Endothelial cell (in vitro differentiated cells): ENCODE measurements at regions not wholly inside any gene's neighbourhood (a gene's known extent, or its start where the extent isn't known, plus 50 kb on each side); places are given as distances from the start of the nearest gene placed in this dataset.

ENCODE experiments used
- DNase-seq: peaks from one replicate; pipeline ENCODE4 v3.0.0; 2021; ENCODE audit warnings: low spot score
- H3K27ac Mint-ChIP-seq: one replicate; pipeline ENCODE4 v1.8.0; 2021; ENCODE audit warnings: mixed read lengths, inconsistent platforms; ENCODE audit not compliant: unreplicated experiment
- H3K27me3 Mint-ChIP-seq: one replicate; pipeline ENCODE4 v1.8.0; 2021; ENCODE audit warnings: mild to moderate bottlenecking, moderate library complexity, mixed read lengths, inconsistent platforms; ENCODE audit not compliant: unreplicated experiment
- H3K36me3 Mint-ChIP-seq: one replicate; pipeline ENCODE4 v1.8.0; 2021; ENCODE audit warnings: mild to moderate bottlenecking, low read depth, mixed read lengths, inconsistent platforms; ENCODE audit not compliant: unreplicated experiment
- H3K4me1 Mint-ChIP-seq: one replicate; pipeline ENCODE4 v1.8.0; 2021; ENCODE audit warnings: mild to moderate bottlenecking, mixed read lengths, inconsistent platforms; ENCODE audit not compliant: unreplicated experiment
- H3K4me3 Mint-ChIP-seq: one replicate; pipeline ENCODE4 v1.8.0; 2021; ENCODE audit warnings: mild to moderate bottlenecking, mixed read lengths, inconsistent platforms; ENCODE audit not compliant: unreplicated experiment
- H3K9me3 Mint-ChIP-seq: one replicate; pipeline ENCODE4 v1.8.0; 2021; ENCODE audit warnings: mixed read lengths, inconsistent platforms; ENCODE audit not compliant: unreplicated experiment
- CTCF ChIP-seq: fragments of 200-600 bp; sonication (generic); IDR thresholded peaks from one replicate; pipeline ENCODE4 v1.5.0; 2021; ENCODE audit warnings: antibody characterized with exemption; ENCODE audit not compliant: unreplicated experiment

- no peaks in the 10 kb centered on the region for H3K27me3 Mint-ChIP-seq
- no peaks in the 10 kb centered on the region for H3K9me3 Mint-ChIP-seq
- no peak overlapping the region for H3K27ac Mint-ChIP-seq
- H3K4me1 Mint-ChIP-seq: no peaks in the 10 kb centered on the region
- DNase-seq: no peak
- H3K36me3 Mint-ChIP-seq: no peaks in the 10 kb centered on the region
- H3K4me3 Mint-ChIP-seq: no peak overlapping the region
- no peak for TF ChIP-seq CTCF
Measured at GRCh38 chr6:90820436-90820835, 233.6 kb upstream of the MAP3K7 start.

- Mint-ChIP-seq H3K4me3 (no peak overlapping the region), H3K36me3 (no peaks in the 10 kb centered on the region), H3K27ac (no peak overlapping the region), H3K27me3 (no peaks in the 10 kb centered on the region), H3K4me1 (no peaks in the 10 kb centered on the region), H3K9me3 (no peaks in the 10 kb centered on the region)
- TF ChIP-seq CTCF: no peak
- DNase-seq: no peak
Measured at GRCh38 chr6:90819483-90819882, 232.6 kb upstream of the MAP3K7 start.

GRCh38 chr6:90818163-90818562, 231.3 kb upstream of the MAP3K7 start:
- no peaks in the 10 kb centered on the region for H3K9me3 Mint-ChIP-seq
- H3K27me3 Mint-ChIP-seq: no peaks in the 10 kb centered on the region
- H3K36me3 Mint-ChIP-seq: no peaks in the 10 kb centered on the region
- TF ChIP-seq CTCF: no peak
- no peak for DNase-seq
- H3K4me3 Mint-ChIP-seq: no peak overlapping the region
- H3K4me1 Mint-ChIP-seq: no peaks in the 10 kb centered on the region
- H3K27ac Mint-ChIP-seq: no peak overlapping the region

- Mint-ChIP-seq H3K27me3 (no peaks in the 10 kb centered on the region), H3K27ac (no peak overlapping the region), H3K4me3 (no peak overlapping the region), H3K4me1 (no peaks in the 10 kb centered on the region), H3K9me3 (no peaks in the 10 kb centered on the region), H3K36me3 (no peaks in the 10 kb centered on the region)
- no peak for DNase-seq
- no peak for TF ChIP-seq CTCF
Measured at GRCh38 chr6:90816764-90817163, 229.9 kb upstream of the MAP3K7 start.

- DNase-seq: no peak
- H3K9me3 Mint-ChIP-seq: no peaks in the 10 kb centered on the region
- H3K4me1 Mint-ChIP-seq: no peaks in the 10 kb centered on the region
- no peak for TF ChIP-seq CTCF
- H3K27ac Mint-ChIP-seq: no peak overlapping the region
- no peaks in the 10 kb centered on the region for H3K36me3 Mint-ChIP-seq
- no peak overlapping the region for H3K4me3 Mint-ChIP-seq
- H3K27me3 Mint-ChIP-seq: no peaks in the 10 kb centered on the region
Measured at GRCh38 chr6:90811596-90812226, 224.8 kb upstream of the MAP3K7 start.
